Upper lobe of left lung (tissue), 6 donors: ENCODE measurements at regions not wholly inside any gene's neighbourhood (a gene's known extent, or its start where the extent isn't known, plus 50 kb on each side); places are given as distances from the start of the nearest gene placed in this dataset.

Experiments
- ATAC-seq, 2 donors: fragments of 200-7000 bp; cut with Tn5 transposase; one replicate each; pipeline ENCODE4 v1.9.1; 2022; ENCODE audit warnings: mild to moderate bottlenecking in 2 of 2, moderate library complexity in 2 of 2; ENCODE audit not compliant: low FRiP score in 2 of 2
- DNase-seq, 2 donors: peaks; one replicate each; pipeline ENCODE4 v3.0.0-alpha.2; 2019 to 2020
- H3K27ac ChIP-seq, 4 donors: fragments of 200-600 bp; sonication (generic); one replicate each; pipeline ENCODE4 v1.5.1; 2016 to 2019
- H3K27me3 ChIP-seq, 4 donors: fragments of 200-600 bp; sonication (generic); one replicate each; pipeline ENCODE4 v1.5.1; 2017 to 2019
- H3K36me3 ChIP-seq, 4 donors: fragments of 200-600 bp; sonication (generic); one replicate each; pipeline ENCODE4 v1.5.1; 2016 to 2019
- H3K4me1 ChIP-seq, 4 donors: fragments of 200-600 bp; sonication (generic); one replicate each; pipeline ENCODE4 v1.5.1; 2018 to 2019
- H3K4me3 ChIP-seq, 4 donors: fragments of 200-600 bp; sonication (generic); one replicate each; pipeline ENCODE4 v1.5.1; 2017 to 2019; ENCODE audit warnings: mild to moderate bottlenecking in 2 of 4, moderate library complexity in 1 of 4
- H3K9me3 ChIP-seq, 4 donors: fragments of 200-600 bp; sonication (generic); one replicate each; pipeline ENCODE4 v1.5.1; 2018 to 2019
- EP300 ChIP-seq, 4 donors: sonication (generic); formaldehyde crosslinking; IDR thresholded peaks; one replicate each; pipeline ENCODE4 v1.5.1; 2017; ENCODE audit warnings: antibody characterized with exemption in 4 of 4, control low read depth in 2 of 4
- POLR2A ChIP-seq, 4 donors: fragments of 450-650 bp; IDR thresholded peaks; one replicate each; pipeline ENCODE4 v1.5.1; 2016 to 2017; ENCODE audit warnings: antibody characterized with exemption in 4 of 4, mild to moderate bottlenecking in 2 of 4
- POLR2AphosphoS5 ChIP-seq, 2 donors: sonication (generic); formaldehyde crosslinking; IDR thresholded peaks; one replicate each; pipeline ENCODE4 v1.5.1; 2017; ENCODE audit warnings: antibody characterized with exemption in 2 of 2
- WGBS, 2 donors: methylation state at CpG; one replicate each; pipeline ENCODE4 v1.1.5; 2017 to 2018; 5-methylcytosine and 5-hydroxymethylcytosine counted together
- TF ChIP-seq, protein P1 (sequence below), 6 experiments: fragments of 450-650 bp in 4 of 6; fragments of 200-600 bp in 2 of 6; sonication (generic) in 2 of 6; IDR thresholded peaks; one replicate each; pipeline ENCODE4 v1.5.1; 2016 to 2019; ENCODE audit warnings: antibody characterized with exemption in 6 of 6
- donor health status: DM: no; HTN: no; CAD: no; lungs with moderate emphysema.
- donor health status: DM: no; HTN: yes; CAD: no; lungs with severe emphysema.

GRCh38 chrX:8034058-8034457 lies 106.8 kb upstream of the PNPLA4 start:
- DNase-seq = no peak
- 75 to 96% methylated on average over 3 to 8 of the region's 8 CpGs for WGBS, 2 donors
- no peak for TF ChIP-seq POLR2AphosphoS5 (IDR thresholded peaks at IDR 0.05)
- no peak for TF ChIP-seq EP300 (IDR thresholded peaks at IDR 0.05)
- no peak for TF ChIP-seq POLR2A (IDR thresholded peaks at IDR 0.05)
- TF ChIP-seq, protein P1, sequence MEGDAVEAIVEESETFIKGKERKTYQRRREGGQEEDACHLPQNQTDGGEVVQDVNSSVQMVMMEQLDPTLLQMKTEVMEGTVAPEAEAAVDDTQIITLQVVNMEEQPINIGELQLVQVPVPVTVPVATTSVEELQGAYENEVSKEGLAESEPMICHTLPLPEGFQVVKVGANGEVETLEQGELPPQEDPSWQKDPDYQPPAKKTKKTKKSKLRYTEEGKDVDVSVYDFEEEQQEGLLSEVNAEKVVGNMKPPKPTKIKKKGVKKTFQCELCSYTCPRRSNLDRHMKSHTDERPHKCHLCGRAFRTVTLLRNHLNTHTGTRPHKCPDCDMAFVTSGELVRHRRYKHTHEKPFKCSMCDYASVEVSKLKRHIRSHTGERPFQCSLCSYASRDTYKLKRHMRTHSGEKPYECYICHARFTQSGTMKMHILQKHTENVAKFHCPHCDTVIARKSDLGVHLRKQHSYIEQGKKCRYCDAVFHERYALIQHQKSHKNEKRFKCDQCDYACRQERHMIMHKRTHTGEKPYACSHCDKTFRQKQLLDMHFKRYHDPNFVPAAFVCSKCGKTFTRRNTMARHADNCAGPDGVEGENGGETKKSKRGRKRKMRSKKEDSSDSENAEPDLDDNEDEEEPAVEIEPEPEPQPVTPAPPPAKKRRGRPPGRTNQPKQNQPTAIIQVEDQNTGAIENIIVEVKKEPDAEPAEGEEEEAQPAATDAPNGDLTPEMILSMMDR (IDR thresholded peaks at IDR 0.05) = no peak
- no peaks in the 10 kb centered on the region for H3K9me3 ChIP-seq
- ATAC-seq = no peak
- no peaks in the 10 kb centered on the region for H3K36me3 ChIP-seq
- peaks cover 0 to 8% (median 2%) of the 10 kb centered on the region in 4 donors for H3K4me1 ChIP-seq
- H3K4me3 ChIP-seq = no peak overlapping the region
- H3K27me3 ChIP-seq = no peaks in the 10 kb centered on the region
- H3K27ac ChIP-seq = no peak overlapping the region

DNA sequence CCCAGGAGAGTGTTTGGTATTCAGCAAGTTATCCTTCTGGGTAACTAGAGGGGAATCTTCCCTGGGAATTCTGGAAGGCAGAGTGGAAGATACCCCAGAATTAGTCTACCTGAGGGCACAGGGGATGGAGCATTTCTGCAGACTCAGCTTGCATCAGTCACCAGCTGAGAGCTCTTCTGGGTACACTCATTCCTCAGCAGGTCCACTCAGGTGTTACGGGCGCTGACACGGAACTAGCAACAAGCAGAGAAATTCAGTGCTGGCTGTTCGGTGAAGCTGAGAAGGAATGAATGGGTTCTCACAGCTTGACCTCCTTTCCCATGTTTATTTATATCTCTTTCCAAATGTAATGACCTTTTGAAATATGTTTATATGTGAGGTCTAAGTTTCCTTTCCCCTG lies 106.0 kb upstream of the PNPLA4 start:
- Histone ChIP-seq H3K4me3 (no peak overlapping the region), H3K27ac (no peak overlapping the region), H3K4me1 (peaks cover 0 to 8% (median 2%) of the 10 kb centered on the region in 4 donors), H3K9me3 (no peaks in the 10 kb centered on the region), H3K36me3 (no peaks in the 10 kb centered on the region), H3K27me3 (no peaks in the 10 kb centered on the region)
- WGBS, 2 donors = 59 to 74% methylated on average over 4 of the region's 4 CpGs
- DNase-seq (no peak), ATAC-seq (no peak)
- TF ChIP-seq, protein P1 (IDR thresholded peaks at IDR 0.05) = no peak
- TF ChIP-seq POLR2AphosphoS5 (IDR thresholded peaks at IDR 0.05) = no peak
- TF ChIP-seq EP300 (IDR thresholded peaks at IDR 0.05) = no peak
- TF ChIP-seq POLR2A (IDR thresholded peaks at IDR 0.05) = no peak

DNA sequence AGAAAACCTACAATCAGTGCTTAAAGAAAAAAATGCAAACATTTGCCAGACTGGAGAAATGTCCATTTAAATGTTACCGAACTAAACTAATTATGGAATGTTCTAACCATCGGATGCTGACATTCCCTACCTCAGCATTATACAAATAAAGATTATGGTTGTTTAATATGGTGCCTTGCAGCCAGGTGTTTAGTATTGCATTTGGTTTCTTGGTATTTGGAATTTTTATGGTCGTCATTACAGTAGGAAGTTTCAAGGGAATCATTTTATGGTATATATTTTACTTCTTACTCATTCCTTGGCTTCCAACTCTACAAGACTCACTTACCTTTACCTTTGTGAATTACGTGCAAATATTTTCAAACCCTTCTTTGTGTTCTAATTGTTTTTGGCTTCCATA lies 103.1 kb upstream of the PNPLA4 start:
- H3K36me3 ChIP-seq = no peaks in the 10 kb centered on the region
- no peak for ATAC-seq
- H3K9me3 ChIP-seq = no peaks in the 10 kb centered on the region
- no peaks in the 10 kb centered on the region for H3K27me3 ChIP-seq
- DNase-seq = no peak
- TF ChIP-seq POLR2AphosphoS5 (IDR thresholded peaks at IDR 0.05) (no peak), POLR2A (IDR thresholded peaks at IDR 0.05) (no peak), EP300 (IDR thresholded peaks at IDR 0.05) (no peak)
- TF ChIP-seq, protein P1 (IDR thresholded peaks at IDR 0.05) = no peak
- no peak overlapping the region for H3K27ac ChIP-seq
- 80 to 85% methylated on average over 4 of the region's 4 CpGs for WGBS, 2 donors
- H3K4me3 ChIP-seq = no peak overlapping the region
- H3K4me1 ChIP-seq = no peaks in the 10 kb centered on the region

GRCh38 chrX:8027827-8028226 lies 100.6 kb upstream of the PNPLA4 start:
- H3K4me1 ChIP-seq = no peaks in the 10 kb centered on the region
- H3K27ac ChIP-seq = no peak overlapping the region
- 8 to 25% methylated on average over 1 of the region's 1 CpG for WGBS, 2 donors
- no peaks in the 10 kb centered on the region for H3K36me3 ChIP-seq
- no peak overlapping the region for H3K4me3 ChIP-seq
- TF ChIP-seq, protein P1 (IDR thresholded peaks at IDR 0.05) = no peak
- no peaks in the 10 kb centered on the region for H3K9me3 ChIP-seq
- H3K27me3 ChIP-seq = no peaks in the 10 kb centered on the region
- DNase-seq = no peak
- no peak for ATAC-seq

DNA sequence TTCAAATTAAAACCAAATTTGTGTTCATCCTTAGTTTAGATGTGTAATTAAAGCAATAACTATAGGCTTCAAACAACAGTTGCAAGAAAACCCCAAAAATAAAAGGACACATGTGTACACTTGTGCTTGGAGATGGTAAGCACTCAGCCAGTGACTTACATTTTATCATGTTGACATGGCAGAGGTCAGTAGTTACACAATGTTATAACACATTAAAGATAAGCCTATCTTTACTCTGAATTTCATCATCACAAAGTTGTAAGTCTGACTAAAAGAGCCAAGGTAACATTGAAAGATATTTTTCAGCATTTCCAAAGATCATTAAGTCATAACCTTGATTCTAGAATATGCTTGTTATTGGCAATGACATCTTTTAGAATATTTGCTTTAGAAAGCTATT lies 98.5 kb upstream of the PNPLA4 start:
- H3K9me3 ChIP-seq = no peaks in the 10 kb centered on the region
- DNase-seq (no peak), ATAC-seq (no peak)
- H3K27me3 ChIP-seq = no peaks in the 10 kb centered on the region
- no peaks in the 10 kb centered on the region for H3K4me1 ChIP-seq
- no peak overlapping the region for H3K27ac ChIP-seq
- no peak overlapping the region for H3K4me3 ChIP-seq
- no peaks in the 10 kb centered on the region for H3K36me3 ChIP-seq
- no peak for TF ChIP-seq POLR2AphosphoS5 (IDR thresholded peaks at IDR 0.05)
- TF ChIP-seq, protein P1 (IDR thresholded peaks at IDR 0.05) = no peak
- TF ChIP-seq EP300 (IDR thresholded peaks at IDR 0.05) = no peak
- no peak for TF ChIP-seq POLR2A (IDR thresholded peaks at IDR 0.05)
